ENCODE measurements at regions not wholly inside any gene's neighbourhood (a gene's known extent, or its start where the extent isn't known, plus 50 kb on each side); places are given as distances from the start of the nearest gene placed in this dataset.

GRCh38 chr1:198102454-198102827 lies 54.4 kb upstream of the NEK7 start:
- H3K4me1 Mint-ChIP-seq (ENCODE audit: low read depth), result no peaks in the 10 kb centered on the region
- no peaks in the 10 kb centered on the region for H3K27me3 Mint-ChIP-seq
- H3K9me3 Mint-ChIP-seq (ENCODE audit: low read depth), result no peaks in the 10 kb centered on the region
- DNase-seq (ENCODE audit: low spot score, unreplicated experiment), result no peak
- H3K4me3 Mint-ChIP-seq (ENCODE audit: low read depth), result no peak overlapping the region
- no peak overlapping the region for H3K27ac Mint-ChIP-seq
- TF ChIP-seq CTCF (IDR thresholded peaks at IDR 0.05; ENCODE audit: unreplicated experiment), result no peak
- no peaks in the 10 kb centered on the region for H3K36me3 Mint-ChIP-seq (ENCODE audit: insufficient read depth)

- TF ChIP-seq CTCF (IDR thresholded peaks at IDR 0.05; ENCODE audit: unreplicated experiment), result no peak
- H3K4me3 Mint-ChIP-seq (ENCODE audit: low read depth), result no peak overlapping the region
- DNase-seq (ENCODE audit: low spot score, unreplicated experiment), result no peak
- peaks cover 3% of the 10 kb centered on the region for H3K9me3 Mint-ChIP-seq (ENCODE audit: low read depth)
- H3K27me3 Mint-ChIP-seq, result no peaks in the 10 kb centered on the region
- H3K4me1 Mint-ChIP-seq (ENCODE audit: low read depth), result no peaks in the 10 kb centered on the region
- no peak overlapping the region for H3K27ac Mint-ChIP-seq
- no peaks in the 10 kb centered on the region for H3K36me3 Mint-ChIP-seq (ENCODE audit: insufficient read depth)
These were observed 51.6 kb upstream of the NEK7 start for GRCh38 chr1:198105185-198105584.

GRCh38 chr1:198106011-198106410 lies 50.8 kb upstream of the NEK7 start:
- DNase-seq (ENCODE audit: low spot score, unreplicated experiment), result no peak
- Mint-ChIP-seq H3K27ac (no peak overlapping the region), H3K4me3 (ENCODE audit: low read depth) (no peak overlapping the region), H3K27me3 (no peaks in the 10 kb centered on the region), H3K36me3 (ENCODE audit: insufficient read depth) (no peaks in the 10 kb centered on the region), H3K9me3 (ENCODE audit: low read depth) (peaks cover 3% of the 10 kb centered on the region), H3K4me1 (ENCODE audit: low read depth) (no peaks in the 10 kb centered on the region)
- no peak for TF ChIP-seq CTCF (IDR thresholded peaks at IDR 0.05; ENCODE audit: unreplicated experiment)

Measured in progenitor cell of endocrine pancreas (in vitro differentiated cells).